OCI-LY3 (cell line): ENCODE measurements at regions not wholly inside any gene's neighbourhood (a gene's known extent, or its start where the extent isn't known, plus 50 kb on each side); places are given as distances from the start of the nearest gene placed in this dataset.

ENCODE experiments used
- EZH2phosphoT487 ChIP-seq: fragments of 200-600 bp; shearing (Covaris generic); IDR thresholded peaks from 2 replicates; pipeline ENCODE4 v1.6.1; 2018; ENCODE audit warnings: antibody characterized with exemption, mixed run types, low read depth
- TF ChIP-seq, protein P1 (sequence below): fragments of 200-600, 300-600 bp; sonication (generic); IDR thresholded peaks from 2 replicates; pipeline ENCODE4 v1.5.1; 2014; ENCODE audit warnings: antibody characterized with exemption, low read length, low read depth

DNA sequence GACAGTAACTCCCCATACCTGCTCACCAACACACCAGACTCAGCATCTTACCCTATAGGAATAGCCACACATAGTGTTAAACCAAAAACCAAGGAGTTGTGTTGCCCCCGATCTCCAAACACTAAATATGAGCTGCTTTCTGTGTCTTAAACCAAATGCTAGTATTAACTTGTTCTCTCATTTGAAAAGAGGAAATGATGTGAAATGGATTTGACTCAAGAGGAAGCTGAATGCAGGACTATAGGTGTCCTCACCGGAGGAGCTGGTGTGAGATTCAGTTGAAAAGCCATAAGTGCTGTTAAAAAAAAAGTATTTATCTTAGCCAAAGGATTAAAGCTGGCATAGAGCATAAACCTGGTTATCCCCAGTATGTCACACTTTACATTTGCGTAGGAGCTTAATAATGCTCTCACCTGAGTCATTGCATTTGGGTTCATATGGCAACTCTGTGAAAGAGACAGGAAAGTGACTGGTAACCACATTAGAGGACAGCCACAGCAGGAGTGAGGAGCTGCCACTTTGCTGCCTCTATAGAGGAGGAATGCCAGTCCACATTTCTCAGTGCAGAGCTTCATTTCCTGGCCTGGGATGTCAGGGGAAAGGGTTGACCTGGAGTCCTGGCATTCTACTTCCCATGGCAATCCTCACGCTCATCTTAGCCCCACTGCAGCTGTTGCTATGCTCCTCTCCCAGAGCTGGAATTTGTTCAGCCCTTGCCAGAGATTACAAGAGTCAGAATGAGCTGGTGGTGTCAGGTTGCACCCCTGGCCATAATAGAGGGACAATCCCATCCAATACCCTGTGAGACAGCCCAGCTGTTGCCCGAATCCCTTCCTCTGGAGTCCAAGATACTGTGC, 143.3 kb upstream of the ANKFN1 start:
- TF ChIP-seq, protein P1, sequence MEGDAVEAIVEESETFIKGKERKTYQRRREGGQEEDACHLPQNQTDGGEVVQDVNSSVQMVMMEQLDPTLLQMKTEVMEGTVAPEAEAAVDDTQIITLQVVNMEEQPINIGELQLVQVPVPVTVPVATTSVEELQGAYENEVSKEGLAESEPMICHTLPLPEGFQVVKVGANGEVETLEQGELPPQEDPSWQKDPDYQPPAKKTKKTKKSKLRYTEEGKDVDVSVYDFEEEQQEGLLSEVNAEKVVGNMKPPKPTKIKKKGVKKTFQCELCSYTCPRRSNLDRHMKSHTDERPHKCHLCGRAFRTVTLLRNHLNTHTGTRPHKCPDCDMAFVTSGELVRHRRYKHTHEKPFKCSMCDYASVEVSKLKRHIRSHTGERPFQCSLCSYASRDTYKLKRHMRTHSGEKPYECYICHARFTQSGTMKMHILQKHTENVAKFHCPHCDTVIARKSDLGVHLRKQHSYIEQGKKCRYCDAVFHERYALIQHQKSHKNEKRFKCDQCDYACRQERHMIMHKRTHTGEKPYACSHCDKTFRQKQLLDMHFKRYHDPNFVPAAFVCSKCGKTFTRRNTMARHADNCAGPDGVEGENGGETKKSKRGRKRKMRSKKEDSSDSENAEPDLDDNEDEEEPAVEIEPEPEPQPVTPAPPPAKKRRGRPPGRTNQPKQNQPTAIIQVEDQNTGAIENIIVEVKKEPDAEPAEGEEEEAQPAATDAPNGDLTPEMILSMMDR, result no peak
- TF ChIP-seq EZH2phosphoT487, result no peak
